HG03175 (cell line): ENCODE measurements at regions not wholly inside any gene's neighbourhood (a gene's known extent, or its start where the extent isn't known, plus 50 kb on each side); places are given as distances from the start of the nearest gene placed in this dataset.

Source experiments
- ATAC-seq: cut with Tn5 transposase; IDR thresholded peaks from one replicate; pipeline ENCODE4 v1.9.1; 2021; ENCODE audit warnings: mild to moderate bottlenecking, moderate library complexity; ENCODE audit not compliant: unreplicated experiment

DNA sequence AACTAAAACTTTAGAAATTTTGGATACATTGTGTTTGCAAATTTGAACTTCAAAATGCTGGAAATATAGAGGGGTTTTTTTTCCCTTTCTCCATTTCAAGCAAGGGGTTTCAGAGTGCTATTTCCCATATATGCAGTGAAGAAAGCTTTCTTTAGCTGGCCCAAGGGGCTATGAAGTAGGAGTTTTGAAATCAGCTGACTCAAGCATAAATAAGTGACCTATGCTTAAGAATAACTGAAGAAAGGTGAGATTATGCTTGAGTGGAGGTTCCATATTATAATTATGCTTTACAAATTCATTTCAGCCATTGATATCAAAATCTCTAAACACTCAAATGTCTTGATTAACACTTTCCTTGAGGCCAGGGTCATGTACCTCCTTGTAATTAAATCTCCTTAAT lies 51.0 kb upstream of the RBBP8 start:
- no peak for ATAC-seq

DNA sequence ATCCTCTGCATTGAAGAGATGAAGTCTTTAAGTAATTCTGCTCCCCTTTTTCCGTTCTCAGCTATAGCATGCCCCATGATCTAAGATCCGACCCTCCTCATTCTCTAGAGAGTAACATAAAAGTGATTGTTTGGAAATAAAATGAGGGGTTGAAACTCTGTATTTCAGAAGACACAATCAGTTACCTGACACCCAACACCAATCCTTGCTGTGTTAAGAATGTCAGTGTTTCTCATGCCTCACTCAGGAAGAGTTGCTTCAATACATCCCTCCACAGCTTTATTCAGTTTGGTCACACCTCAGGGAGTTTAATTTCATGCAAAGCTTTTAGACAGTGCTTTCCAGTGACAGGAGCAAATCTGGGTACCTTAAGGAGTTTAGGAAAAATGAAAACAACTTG lies 49.9 kb upstream of the RBBP8 start:
- ATAC-seq = no peak
